ENCODE measurements at regions not wholly inside any gene's neighbourhood (a gene's known extent, or its start where the extent isn't known, plus 50 kb on each side); places are given as distances from the start of the nearest gene placed in this dataset.

GRCh38 chr10:4696186-4696585 is 129.8 kb upstream of the AKR1E2 start:
- no peak for DNase-seq (ENCODE audit: low read depth)
- no peak overlapping the region for H3K4me3 ChIP-seq (ENCODE audit: low read depth, low read length)
- no peak for TF ChIP-seq POLR2A (IDR thresholded peaks at IDR 0.05; ENCODE audit: extremely low read depth, insufficient read length)
- TF ChIP-seq CTCF (IDR thresholded peaks at IDR 0.05; ENCODE audit: low read depth, low read length), result no peak
- no peak for TF ChIP-seq MAX (IDR thresholded peaks at IDR 0.05; ENCODE audit: low read depth, low read length)
- no peak for TF ChIP-seq MYC (IDR thresholded peaks at IDR 0.05; ENCODE audit: low read depth, low read length)

DNA sequence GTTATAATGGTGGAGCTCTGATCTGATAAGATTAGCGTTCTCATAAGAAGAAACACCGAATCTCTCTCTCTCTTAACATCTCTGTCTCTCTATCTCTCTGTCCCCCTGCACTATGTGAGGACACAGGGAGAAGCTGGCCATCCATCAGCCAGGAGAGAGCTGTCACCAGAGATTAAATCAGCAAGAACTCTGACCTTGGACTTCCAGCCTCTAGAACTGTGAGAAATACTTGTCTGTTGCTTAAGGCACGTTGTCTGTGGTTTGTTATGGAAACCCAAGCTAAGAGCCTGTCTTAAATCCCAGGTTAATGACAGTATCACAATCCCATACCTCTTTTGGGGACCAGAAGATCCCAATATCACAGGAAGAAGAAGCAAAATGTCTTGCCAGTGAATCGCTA is 132.0 kb upstream of the AKR1E2 start:
- TF ChIP-seq POLR2A (IDR thresholded peaks at IDR 0.05; ENCODE audit: extremely low read depth, insufficient read length) (no peak), CTCF (IDR thresholded peaks at IDR 0.05; ENCODE audit: low read depth, low read length) (no peak), MYC (IDR thresholded peaks at IDR 0.05; ENCODE audit: low read depth, low read length) (no peak), MAX (IDR thresholded peaks at IDR 0.05; ENCODE audit: low read depth, low read length) (no peak)
- H3K4me3 ChIP-seq (ENCODE audit: low read depth, low read length), result no peak overlapping the region
- no peak for DNase-seq (ENCODE audit: low read depth)

DNA sequence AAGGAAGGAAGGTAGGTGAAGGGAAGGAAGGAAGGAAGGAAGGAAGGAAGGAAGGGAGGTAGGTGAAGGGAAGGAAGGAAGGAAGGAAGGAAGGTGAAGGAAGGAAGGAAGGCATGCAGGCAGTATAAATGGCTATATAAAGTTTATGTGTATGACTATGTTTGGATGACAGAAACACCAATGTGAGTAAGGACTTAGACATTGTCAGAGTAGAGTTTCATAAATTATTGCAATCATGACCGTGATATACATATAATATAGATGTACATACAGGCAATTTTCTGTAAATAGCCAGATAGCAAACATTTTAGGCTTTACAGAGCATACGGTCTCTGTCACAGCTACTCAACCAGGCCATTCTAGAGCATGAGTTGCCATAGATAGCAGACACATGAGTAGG is 133.8 kb upstream of the AKR1E2 start:
- TF ChIP-seq CTCF (IDR thresholded peaks at IDR 0.05; ENCODE audit: low read depth, low read length) (no peak), MYC (IDR thresholded peaks at IDR 0.05; ENCODE audit: low read depth, low read length) (no peak), MAX (IDR thresholded peaks at IDR 0.05; ENCODE audit: low read depth, low read length) (no peak), POLR2A (IDR thresholded peaks at IDR 0.05; ENCODE audit: extremely low read depth, insufficient read length) (no peak)
- no peak overlapping the region for H3K4me3 ChIP-seq (ENCODE audit: low read depth, low read length)
- no peak for DNase-seq (ENCODE audit: low read depth)

- no peak for TF ChIP-seq MYC (IDR thresholded peaks at IDR 0.05; ENCODE audit: low read depth, low read length)
- no peak for TF ChIP-seq POLR2A (IDR thresholded peaks at IDR 0.05; ENCODE audit: extremely low read depth, insufficient read length)
- no peak for TF ChIP-seq MAX (IDR thresholded peaks at IDR 0.05; ENCODE audit: low read depth, low read length)
- no peak overlapping the region for H3K4me3 ChIP-seq (ENCODE audit: low read depth, low read length)
- no peak for DNase-seq (ENCODE audit: low read depth)
Measured at GRCh38 chr10:4691776-4692175, 134.2 kb upstream of the AKR1E2 start.

- DNase-seq (ENCODE audit: low read depth), result no peak
- no peak for TF ChIP-seq MYC (IDR thresholded peaks at IDR 0.05; ENCODE audit: low read depth, low read length)
- TF ChIP-seq CTCF (IDR thresholded peaks at IDR 0.05; ENCODE audit: low read depth, low read length), result no peak
- no peak for TF ChIP-seq POLR2A (IDR thresholded peaks at IDR 0.05; ENCODE audit: extremely low read depth, insufficient read length)
- no peak for TF ChIP-seq MAX (IDR thresholded peaks at IDR 0.05; ENCODE audit: low read depth, low read length)
- no peak overlapping the region for H3K4me3 ChIP-seq (ENCODE audit: low read depth, low read length)
Measured at GRCh38 chr10:4691301-4691700, 134.7 kb upstream of the AKR1E2 start.

DNA sequence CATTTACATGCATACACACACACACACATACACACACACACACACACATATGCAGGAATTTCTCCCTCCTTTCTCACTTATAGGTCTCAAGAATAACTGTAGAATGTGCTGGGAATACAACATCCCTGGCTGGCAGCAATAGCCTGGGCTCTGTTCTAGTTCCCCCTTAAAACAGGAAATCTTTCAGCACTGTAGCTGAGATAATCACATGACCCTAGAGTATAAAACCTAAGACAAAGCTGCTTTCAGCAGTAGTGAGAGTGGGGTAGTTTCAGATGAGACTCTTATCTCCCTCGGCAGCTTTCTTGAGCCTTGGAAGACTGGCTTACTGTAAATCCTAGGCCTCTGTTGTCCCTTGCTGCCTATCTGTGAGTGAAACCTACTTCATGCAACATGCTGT is 137.4 kb upstream of the AKR1E2 start:
- TF ChIP-seq POLR2A (IDR thresholded peaks at IDR 0.05; ENCODE audit: extremely low read depth, insufficient read length), result no peak
- no peak for TF ChIP-seq MYC (IDR thresholded peaks at IDR 0.05; ENCODE audit: low read depth, low read length)
- no peak for TF ChIP-seq MAX (IDR thresholded peaks at IDR 0.05; ENCODE audit: low read depth, low read length)
- TF ChIP-seq CTCF (IDR thresholded peaks at IDR 0.05; ENCODE audit: low read depth, low read length), result no peak
- DNase-seq (ENCODE audit: low read depth), result no peak
- no peak overlapping the region for H3K4me3 ChIP-seq (ENCODE audit: low read depth, low read length)

All from NB4 (cell line).